Inflammatory macrophage treated with lipopolysaccharide for 1 hour (primary cell): ENCODE measurements at regions not wholly inside any gene's neighbourhood (a gene's known extent, or its start where the extent isn't known, plus 50 kb on each side); places are given as distances from the start of the nearest gene placed in this dataset.
"Not testable (repeated sequence)": the region's sequence is repeated elsewhere in the genome, so short reads cannot be mapped to it uniquely, and the experiment has no call there.

Experiments used
- DNase-seq, 2 donors: peaks; one replicate each; pipeline ENCODE4 v3.0.0-alpha.2; 2020 to 2022

DNA sequence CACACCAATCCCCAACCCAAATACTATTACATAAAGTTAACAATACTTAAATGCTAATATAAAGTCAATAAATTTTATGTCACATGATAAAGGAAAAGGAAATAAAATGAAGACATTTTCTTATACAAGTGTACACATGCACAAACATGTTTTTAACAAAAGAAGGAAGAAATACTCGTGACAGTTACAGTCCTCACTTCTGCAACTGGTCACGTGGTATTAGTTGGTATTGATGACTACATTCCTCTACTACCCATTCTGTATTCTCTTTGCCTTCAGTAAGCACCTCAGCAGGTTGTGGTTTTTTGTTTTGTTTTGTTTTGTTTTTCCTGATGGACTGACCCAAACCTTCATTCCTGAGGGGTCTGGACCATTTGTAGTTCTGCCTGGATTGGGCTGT is 176.9 kb upstream of the CCNH start:
- DNase-seq, result no peak

DNA sequence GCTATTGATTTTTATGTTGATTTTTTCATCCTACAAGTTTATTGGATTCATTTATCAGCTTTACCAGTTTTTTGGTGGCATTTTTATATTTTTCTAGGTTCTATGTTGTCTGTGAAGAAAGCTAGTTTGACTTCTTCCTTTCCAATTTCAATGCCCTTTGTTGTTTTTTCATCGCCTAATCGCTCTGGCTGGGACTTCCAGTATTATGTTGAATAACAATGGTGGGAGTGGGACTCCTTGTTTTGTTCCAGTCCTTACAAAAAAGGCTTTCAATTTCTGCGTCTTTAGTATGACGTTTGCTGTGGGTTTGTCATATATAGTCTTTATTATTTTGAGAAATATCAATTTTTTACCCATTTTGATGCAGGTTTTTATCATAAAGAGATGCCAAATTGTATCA is 175.6 kb upstream of the CCNH start:
- no peak for DNase-seq

DNA sequence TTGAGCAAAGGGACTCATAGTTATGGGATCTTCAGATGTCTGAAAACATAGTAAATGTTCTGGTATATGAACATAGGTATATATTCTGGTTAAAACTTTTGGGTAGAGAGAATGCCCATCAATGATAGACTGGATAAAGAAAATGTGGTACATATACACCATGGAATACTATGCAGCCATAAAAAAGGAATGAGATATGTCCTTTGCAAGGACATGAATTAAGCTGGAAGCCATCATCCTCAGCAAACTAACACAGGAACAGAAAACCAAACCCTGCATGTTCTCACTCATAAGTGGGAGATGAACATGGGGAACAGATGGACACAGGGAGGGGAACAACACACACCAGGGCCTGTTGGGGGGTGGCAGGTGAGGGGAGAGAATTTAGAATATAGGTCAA is 171.0 kb upstream of the CCNH start:
- not testable (repeated sequence) for DNase-seq

DNA sequence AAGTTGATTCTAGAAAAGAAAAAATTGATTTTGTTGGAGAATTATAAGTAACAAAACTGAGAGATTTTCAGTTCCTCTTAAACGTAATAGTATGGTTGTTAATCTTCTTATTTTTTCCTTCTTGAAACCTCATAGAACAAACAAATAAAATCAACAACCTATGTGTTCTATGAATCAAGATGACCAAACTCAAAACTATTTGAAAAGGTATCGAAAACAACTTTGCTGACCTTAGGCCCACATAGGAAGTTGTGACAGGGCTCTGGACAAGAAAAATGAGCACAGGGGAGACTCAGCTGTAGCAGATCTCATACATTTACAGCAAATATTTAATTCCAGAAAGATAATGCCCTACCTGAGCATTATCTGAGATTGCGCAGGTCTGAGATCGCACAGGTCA is 169.4 kb upstream of the CCNH start:
- DNase-seq, result no peak

DNA sequence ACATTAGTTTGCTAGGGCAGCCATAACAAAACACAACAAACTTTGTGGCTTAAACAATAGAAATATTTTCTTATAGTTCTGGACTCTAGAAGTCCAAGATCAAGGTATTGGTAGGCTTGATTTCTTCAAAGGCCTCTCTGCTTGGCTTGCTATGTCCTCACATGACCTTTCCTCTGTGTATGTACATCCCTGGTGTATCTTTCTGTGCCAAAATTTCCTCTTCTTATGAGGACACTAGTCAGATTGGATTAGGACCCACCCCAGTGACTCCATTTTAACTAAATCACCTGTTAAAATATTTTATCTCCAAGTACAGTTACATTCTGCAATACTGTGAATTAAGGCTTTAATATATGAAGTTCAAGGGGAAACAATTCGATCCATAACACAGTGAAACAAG is 168.9 kb upstream of the CCNH start:
- no peak for DNase-seq

DNA sequence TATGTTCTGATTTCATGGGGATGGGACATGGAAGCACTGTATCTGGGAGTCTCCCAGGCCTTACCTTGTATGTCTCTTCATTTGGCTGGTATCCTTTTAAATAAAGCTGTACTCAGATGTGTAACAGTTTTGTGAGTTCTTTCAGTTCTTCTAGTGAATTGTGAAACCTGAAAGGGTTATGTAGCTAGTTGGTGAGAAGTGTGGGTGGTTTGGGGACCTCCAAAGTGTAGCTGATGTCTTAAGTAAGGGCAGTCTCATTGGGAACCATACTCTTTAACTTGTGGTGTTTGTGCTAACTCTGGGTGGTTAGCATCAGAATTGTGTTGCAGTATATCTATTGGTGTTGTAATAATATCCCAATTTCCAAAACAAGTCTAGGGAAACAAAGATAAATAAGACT is 166.9 kb upstream of the CCNH start:
- no peak for DNase-seq

DNA sequence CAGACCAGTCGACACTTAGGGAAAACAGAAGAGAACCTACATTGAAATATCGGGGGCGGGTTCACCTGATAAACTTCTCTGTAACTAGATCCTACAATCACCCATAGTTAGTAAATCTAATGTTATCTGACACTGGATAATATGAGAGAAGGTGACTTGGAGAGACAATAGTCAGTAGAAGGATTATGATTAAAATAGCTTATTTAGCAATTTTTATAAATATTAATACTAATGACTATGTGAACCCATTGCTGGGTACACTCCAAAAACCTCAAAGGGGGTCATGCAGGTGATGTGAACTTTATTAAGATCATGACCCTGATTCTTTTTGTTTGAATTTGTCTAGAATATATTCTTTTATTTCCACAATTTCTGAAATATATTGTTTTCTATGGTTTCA is 164.1 kb upstream of the CCNH start:
- DNase-seq, result no peak

DNA sequence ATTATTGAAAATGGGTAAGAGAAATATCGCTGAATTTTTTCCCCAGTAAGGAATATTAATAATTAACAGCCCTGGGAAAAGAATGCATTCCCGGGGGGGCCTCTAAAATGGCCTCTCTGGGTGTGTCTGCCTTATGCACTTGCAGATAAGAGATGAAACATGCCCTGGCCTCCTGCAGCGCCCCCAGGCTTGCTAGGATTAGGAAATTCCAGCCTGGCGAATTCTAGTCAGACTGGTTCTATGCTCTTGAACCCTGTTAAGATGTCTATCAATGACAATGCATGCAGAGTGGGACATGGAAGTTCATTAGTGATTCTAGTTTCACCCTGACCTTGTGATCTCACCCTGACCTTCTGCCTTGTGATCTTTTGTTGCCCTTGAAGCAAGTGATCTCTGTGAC is 163.6 kb upstream of the CCNH start:
- not testable (repeated sequence) for DNase-seq

DNA sequence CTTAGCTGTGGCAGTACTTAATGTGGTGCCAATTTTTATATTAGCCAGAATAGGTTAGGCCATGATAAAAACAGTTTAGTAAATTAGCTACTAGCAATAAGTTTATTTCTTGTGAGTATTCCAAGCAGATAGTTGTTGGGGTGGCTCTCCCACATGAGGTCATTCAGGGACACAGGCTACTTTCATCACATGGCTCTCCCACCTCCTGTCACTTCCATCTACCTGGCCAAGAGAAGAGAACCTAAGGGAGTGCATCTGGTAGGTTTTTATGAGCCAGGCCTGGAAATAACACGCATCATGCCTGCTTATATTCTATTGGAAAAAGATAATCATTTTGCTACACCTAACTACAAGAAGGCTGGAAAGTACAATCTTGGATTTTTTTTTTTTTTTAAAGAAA is 161.4 kb upstream of the CCNH start:
- DNase-seq, result no peak

DNA sequence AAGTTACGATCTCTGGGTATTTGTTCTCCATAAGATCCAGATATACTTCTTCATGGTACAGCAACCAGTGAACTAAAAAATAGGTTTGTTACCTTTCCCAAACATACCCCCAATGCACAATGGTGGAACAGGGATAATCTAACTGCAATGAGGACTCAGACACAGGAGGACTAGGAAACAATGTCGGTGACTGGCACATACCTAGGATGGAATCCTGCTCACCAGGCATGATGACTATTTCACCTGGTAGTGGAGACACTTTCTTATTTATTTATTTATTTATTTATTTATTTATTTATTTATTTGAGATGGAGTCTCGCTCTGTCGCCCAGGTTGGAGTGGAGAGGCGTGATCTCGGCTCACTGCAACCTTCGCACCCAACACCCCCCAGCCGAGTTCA is 159.9 kb upstream of the CCNH start:
- no peak for DNase-seq

DNA sequence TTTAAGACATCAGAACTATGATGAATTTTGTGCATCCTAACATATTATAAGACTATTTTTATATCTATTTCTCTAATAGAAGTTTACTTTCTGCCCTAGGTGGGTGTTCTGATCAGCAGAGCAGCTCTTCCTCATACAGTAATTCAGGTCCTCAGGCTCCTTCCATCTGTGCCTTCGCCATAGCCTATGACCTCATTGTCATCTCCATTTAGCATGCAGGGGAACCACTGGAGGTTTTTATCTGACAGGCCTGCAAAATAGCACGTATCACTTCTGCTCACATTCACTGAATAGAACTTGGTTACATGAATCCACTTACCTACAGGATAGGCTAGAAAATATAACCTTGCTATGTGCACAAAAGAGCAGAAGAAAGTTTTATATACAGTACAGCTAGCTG is 159.4 kb upstream of the CCNH start:
- DNase-seq, result no peak

DNA sequence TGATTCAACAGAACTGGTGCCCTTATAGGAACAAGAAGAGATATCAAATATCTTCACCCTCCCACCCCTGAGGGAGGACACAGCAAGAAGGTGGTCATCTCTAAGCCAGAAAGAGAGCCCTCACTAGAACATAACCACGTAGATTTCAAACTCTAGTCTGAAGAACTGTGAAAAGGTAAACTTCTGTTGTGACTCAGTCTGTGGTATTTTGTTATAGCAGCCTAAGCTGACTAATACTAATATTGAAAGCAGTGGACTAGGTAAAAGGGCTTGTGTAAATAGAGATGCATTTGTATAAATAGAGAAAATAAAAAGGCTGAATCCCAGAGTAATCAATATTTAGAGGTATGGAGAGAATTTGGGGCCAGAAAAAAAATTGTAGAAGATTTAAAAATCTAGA is 157.6 kb upstream of the CCNH start:
- no peak for DNase-seq

DNA sequence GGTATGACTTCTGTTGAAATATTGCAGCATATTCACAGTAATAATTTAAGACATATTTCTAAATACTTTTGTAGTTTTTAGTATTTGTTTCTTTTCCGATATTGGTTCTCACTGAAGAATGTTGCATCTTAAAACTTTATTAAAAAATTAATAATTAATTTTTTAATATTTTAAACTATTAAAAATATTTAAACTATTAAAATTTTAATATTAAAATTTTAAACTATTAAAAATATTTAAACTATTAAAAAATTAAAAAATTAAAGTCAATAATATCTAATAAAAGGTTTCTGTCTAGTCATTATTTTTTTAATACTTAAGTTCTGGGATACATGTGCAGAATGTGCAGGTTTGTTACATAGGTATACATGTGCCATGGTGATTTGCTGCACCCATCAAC is 149.3 kb upstream of the CCNH start:
- no peak for DNase-seq

DNA sequence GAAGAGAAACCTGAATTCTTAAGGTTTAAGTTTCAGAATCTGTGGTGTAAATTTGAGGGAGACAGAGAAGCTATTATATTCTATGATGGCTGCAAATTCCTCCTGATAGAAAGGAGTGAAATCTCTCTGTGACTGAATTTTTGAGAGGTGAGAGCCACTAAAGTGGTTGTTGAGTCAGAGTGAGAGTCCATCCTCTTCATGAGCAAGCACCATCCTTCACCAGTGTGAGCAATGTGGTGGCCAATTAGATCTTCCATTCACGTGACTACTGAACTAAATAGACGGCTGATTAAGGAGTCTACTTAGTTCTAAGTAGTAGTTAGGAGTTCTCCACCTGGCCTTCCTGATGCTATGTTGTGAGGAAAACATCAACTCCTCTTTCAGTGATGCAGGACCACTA is 147.8 kb upstream of the CCNH start:
- DNase-seq, result no peak

DNA sequence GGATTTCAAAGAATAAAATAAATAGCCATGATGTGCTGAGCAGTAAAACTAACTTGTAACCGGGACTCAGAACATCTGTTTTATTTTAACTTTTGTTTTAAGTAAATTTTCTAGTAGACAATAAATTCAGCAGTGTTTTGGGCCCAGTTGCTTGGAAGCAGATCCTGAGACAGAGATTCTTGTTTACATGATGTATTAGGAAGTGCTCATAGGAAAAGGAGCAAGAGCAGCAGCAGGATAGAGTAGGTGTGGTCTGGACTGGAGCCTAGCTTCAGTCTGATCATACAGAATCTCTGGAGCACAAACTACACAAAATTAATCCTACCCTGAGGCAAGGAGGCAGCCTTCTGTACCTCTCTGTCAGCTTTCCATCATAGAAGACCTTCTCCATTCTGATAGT is 139.2 kb upstream of the CCNH start:
- DNase-seq, result no peak

DNA sequence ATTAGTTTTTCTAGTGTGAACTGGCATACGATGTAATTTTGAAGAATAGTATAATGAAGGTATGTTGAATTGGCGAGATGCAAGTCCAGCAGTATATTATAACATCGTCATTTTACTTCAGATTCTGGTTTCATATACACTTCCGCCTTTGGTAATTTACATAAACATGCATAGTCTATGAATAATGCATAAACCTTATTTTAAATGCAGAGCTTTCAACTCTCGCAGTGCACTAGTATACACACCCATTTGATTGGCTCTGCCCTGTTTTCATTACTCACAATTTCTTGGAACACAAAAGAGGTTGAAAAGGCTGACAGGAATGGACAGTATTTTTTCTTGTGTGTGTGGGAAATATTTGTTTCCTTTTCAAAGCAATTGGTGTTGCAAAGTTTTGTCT is 128.9 kb upstream of the CCNH start:
- no peak for DNase-seq

DNA sequence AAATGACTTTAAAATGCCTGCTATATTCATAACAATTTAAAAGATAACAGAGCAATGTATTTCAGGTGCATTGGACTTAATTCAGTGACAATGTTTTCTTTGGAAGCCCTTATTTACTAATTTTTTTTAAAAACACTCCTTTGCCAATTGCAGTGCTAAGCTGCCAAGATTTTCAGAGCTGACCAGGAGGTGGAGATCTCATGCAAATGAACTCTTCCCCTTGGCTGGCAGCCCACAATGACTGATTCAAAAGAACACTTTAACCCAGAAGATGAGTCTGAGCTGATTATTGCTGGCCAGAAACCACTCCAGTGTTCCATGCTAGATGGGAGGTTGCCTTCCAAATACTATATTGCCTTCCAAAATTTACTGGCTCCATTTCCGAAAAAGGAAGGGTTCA is 128.3 kb upstream of the CCNH start:
- no peak for DNase-seq

DNA sequence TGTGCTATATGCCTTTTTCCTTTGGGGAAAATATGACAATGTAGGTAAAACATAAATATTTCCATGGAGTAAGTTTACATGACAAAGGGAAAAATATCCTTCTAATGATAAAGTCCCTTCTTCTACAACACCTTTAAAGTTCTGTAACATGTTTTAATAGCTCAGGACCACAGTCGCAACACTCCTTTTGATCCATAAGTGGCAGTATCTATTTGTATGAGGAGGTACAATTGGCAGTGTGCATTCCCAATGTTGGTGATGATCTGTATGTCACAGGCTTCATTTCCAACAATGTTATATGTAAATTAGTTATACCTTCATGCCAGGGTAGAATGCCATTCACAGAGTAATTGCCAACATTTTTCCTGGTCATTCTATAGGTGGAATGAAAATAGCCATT is 127.1 kb upstream of the CCNH start:
- no peak for DNase-seq

DNA sequence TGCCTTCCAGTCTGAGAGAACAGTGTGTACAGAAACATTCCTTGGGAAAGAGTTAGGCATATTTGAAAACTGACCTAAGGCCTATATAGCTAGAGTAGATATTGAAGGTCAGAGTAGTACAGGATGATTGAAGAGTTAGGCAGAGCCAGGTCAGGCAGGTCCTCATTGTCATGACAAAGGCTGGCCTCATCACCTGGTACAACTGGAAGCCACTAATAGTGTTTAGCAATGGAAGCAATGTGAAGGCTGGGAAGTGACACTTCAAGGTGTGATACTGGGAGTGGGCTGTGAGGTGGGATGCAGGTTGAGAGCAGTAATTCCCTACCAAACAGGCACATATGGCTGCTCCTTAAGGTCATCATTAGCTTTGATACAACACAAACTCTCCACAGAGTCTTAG is 123.6 kb upstream of the CCNH start:
- no peak for DNase-seq

DNA sequence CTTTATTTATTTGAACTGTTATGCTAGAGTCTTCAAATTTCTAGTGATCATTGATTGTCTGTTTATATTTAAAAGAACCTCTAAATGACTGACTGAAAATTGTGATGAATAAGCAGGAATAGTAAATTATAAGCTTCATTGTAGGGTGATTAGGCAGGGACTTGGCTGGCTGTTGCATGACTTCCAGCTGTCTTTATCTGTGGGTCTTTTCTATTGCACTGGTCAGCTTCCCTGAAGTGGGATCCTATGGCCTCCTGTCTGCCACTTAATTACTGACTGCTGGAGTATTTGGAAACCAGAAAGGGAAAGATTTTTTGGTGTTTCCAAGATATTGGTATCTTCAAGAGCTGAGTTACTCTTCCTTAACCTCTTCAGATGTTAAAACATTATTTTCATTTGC is 123.0 kb upstream of the CCNH start:
- DNase-seq, result no peak

DNA sequence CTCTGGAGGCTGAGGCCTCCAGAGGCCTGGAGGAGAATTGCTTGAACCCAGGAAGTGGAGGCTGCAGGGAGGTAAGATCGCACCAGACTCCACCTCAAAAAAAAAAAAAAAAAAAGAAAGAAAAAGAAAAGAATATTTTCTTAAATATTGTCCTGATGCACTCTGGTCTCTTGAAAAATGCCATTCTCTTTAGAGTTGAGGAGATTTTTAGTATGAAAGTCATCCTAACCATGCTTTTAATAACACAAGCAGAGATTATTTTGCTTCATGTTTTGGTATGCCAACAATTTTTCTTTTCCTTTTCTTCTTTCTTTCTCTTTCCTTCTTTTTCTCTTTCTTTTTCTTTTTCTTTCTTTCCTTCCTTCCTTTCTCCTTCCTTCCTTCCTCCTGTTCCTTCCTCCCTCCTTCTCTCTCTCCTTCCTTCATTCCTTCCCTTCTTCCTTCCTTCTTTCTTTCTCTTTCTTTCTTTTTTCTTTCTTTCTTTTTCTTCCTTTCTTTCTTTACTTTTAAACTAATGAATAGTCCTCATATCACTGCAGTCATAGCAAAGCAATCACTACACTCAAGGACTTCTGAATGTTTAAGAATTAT is 116.9 kb upstream of the CCNH start:
- no peak for DNase-seq

DNA sequence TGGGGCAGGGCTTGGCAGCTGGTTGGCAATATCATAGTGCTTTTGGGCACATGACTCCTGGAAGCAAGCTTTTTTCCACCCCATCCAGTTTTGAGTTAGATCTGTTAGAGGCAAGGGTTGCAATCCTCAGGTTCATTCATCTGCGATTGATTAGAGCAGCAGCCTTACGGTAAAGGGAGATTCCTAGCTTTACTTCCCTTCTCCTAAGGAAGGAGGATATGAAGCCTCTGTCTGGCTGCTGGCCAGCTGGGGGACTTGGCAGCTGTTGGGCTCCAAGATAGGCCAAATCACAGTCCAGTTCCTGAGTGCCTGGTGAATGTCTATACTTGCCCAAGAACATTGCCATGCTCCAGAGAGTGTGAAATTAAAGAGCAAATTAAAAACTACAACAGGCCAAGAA is 113.4 kb upstream of the CCNH start:
- DNase-seq, result no peak

DNA sequence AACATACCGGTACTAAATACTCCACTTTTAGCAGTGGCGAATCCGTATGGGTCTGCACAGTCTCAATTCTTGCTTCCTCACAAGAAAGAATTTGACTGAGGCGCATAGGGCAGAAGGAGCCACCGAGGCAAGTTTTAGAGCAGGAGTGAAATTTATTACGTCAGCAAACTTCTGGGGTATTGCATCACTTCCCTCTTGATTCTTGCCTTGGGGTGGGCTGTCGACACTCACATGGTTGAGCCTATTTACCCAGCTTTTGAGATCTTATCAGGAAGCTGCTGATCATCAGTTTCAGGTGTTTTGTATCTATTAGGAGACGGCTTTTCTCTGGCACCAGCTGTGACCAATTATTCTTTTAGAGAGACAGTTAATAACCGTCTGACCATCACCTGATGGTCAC is 111.5 kb upstream of the CCNH start:
- DNase-seq, result no peak

DNA sequence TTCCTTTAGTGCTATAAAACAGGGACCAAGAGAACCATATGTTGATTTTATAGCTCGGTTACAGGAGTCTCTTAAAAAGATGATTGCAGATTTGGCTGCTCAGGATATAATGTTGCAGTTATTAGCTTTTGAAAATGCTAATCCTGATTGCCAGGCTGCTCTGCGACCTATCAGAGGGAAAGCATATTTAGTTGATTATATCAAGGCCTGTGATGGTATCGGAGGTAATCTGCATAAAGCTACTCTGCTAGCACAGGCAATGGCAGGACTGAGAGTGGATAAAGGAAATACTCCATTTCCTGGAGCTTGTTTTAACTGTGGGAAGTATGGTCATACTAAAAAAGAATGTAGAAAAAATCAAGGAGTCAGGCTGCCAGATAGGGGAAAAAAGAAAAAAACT is 99.0 kb upstream of the CCNH start:
- DNase-seq, result not testable (repeated sequence)

DNA sequence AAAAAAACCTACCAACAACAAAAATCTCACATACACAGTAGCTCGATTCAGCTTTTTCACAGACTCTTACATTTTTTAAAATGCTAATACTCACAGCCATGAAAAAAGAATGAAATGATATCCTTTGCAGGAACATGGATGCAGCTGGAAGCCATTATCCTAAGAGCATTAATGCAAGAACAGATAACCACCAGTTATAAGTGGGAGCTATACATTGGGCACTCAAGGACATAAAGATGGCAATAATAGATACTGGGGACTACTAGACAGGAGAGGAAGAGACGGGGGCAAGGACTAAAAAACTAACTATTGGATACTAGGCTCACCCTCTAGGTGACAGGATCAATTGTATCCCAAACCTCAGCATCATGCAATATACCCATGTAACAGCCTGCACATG is 90.3 kb upstream of the CCNH start:
- no peak for DNase-seq
